ENCODE measurements at regions not wholly inside any gene's neighbourhood (a gene's known extent, or its start where the extent isn't known, plus 50 kb on each side); places are given as distances from the start of the nearest gene placed in this dataset.

- Histone ChIP-seq H3K9me1 (ENCODE audit: control insufficient read depth, extremely low read depth, insufficient read depth, low read length) (no peaks in the 10 kb centered on the region), H2AFZ (ENCODE audit: control insufficient read depth, low read length) (no peak overlapping the region), H3K9ac (ENCODE audit: control insufficient read depth, extremely low read depth, insufficient read depth, low read length) (no peak overlapping the region), H4K20me1 (ENCODE audit: control insufficient read depth, extremely low read depth, insufficient read depth, low read length) (no peaks in the 10 kb centered on the region), H3K27me3 (ENCODE audit: control insufficient read depth, extremely low read depth, insufficient read depth, low read length) (no peaks in the 10 kb centered on the region), H3K27ac (ENCODE audit: control insufficient read depth, insufficient read depth, low read length) (no peak overlapping the region), H3K79me2 (ENCODE audit: control insufficient read depth, insufficient read depth, low read length) (no peaks in the 10 kb centered on the region), H3K36me3 (ENCODE audit: control insufficient read depth in 2 of 2, extremely low read depth in 1 of 2, insufficient read depth in 2 of 2, low read length in 2 of 2) (no peaks in the 10 kb centered on the region), H3K4me3 (ENCODE audit: control insufficient read depth in 2 of 3, extremely low read depth in 1 of 3, insufficient read depth in 2 of 3, low read depth in 1 of 3, low read length in 3 of 3) (no peak overlapping the region), H3K9me3 (ENCODE audit: control insufficient read depth, low read depth, low read length) (no peaks in the 10 kb centered on the region), H3K4me2 (ENCODE audit: control insufficient read depth, extremely low read depth, insufficient read depth, low read depth, low read length) (no peak overlapping the region), H3K4me1 (ENCODE audit: control insufficient read depth, extremely low read depth, insufficient read depth, low read length) (peaks cover 6% of the 10 kb centered on the region)
- DNase-seq (ENCODE audit: low read depth, low spot score) = no peak
- dilution Hi-C loops (cut with MboI; ENCODE audit: extremely low pct_ligation_motif_present, low sequenced_read_pairs) = no loop called here
- no peak for TF ChIP-seq CTCF (optimal IDR thresholded peaks at IDR 0.05 in 1 of 3, IDR thresholded peaks at IDR 0.05 in 1 of 3, conservative IDR thresholded peaks at IDR 0.05 in 1 of 3; ENCODE audit: extremely low read depth in 1 of 3, insufficient read depth in 2 of 3, low read length in 3 of 3)
- TF ChIP-seq EZH2 (IDR thresholded peaks at IDR 0.05; ENCODE audit: low read length) = no peak
- peak; percentile 29 for FAIRE-seq
Measured at GRCh38 chr6:5904532-5904931, 102.2 kb downstream of the NRN1 start.

GRCh38 chr6:5899216-5900045, 107.3 kb downstream of the NRN1 start:
- H3K36me3 ChIP-seq (ENCODE audit: control insufficient read depth in 2 of 2, extremely low read depth in 1 of 2, insufficient read depth in 2 of 2, low read length in 2 of 2) = no peaks in the 10 kb centered on the region
- H3K4me1 ChIP-seq (ENCODE audit: control insufficient read depth, extremely low read depth, insufficient read depth, low read length) = no peaks in the 10 kb centered on the region
- no peaks in the 10 kb centered on the region for H4K20me1 ChIP-seq (ENCODE audit: control insufficient read depth, extremely low read depth, insufficient read depth, low read length)
- H3K9me3 ChIP-seq (ENCODE audit: control insufficient read depth, low read depth, low read length) = no peaks in the 10 kb centered on the region
- no peak overlapping the region for H3K4me3 ChIP-seq (ENCODE audit: control insufficient read depth in 2 of 3, extremely low read depth in 1 of 3, insufficient read depth in 2 of 3, low read depth in 1 of 3, low read length in 3 of 3)
- FAIRE-seq = no peak
- TF ChIP-seq EZH2 (IDR thresholded peaks at IDR 0.05; ENCODE audit: low read length) = no peak
- TF ChIP-seq CTCF (optimal IDR thresholded peaks at IDR 0.05 in 1 of 3, IDR thresholded peaks at IDR 0.05 in 1 of 3, conservative IDR thresholded peaks at IDR 0.05 in 1 of 3; ENCODE audit: extremely low read depth in 1 of 3, insufficient read depth in 2 of 3, low read length in 3 of 3) = no peak
- H3K27me3 ChIP-seq (ENCODE audit: control insufficient read depth, extremely low read depth, insufficient read depth, low read length) = no peaks in the 10 kb centered on the region
- no peak overlapping the region for H3K27ac ChIP-seq (ENCODE audit: control insufficient read depth, insufficient read depth, low read length)
- H3K4me2 ChIP-seq (ENCODE audit: control insufficient read depth, extremely low read depth, insufficient read depth, low read depth, low read length) = no peak overlapping the region
- H3K9me1 ChIP-seq (ENCODE audit: control insufficient read depth, extremely low read depth, insufficient read depth, low read length) = no peaks in the 10 kb centered on the region
- no peak overlapping the region for H3K9ac ChIP-seq (ENCODE audit: control insufficient read depth, extremely low read depth, insufficient read depth, low read length)
- H2AFZ ChIP-seq (ENCODE audit: control insufficient read depth, low read length) = no peak overlapping the region
- DNase-seq (ENCODE audit: low read depth, low spot score) = no peak
- dilution Hi-C loops (cut with MboI; ENCODE audit: extremely low pct_ligation_motif_present, low sequenced_read_pairs) = no loop called here
- no peaks in the 10 kb centered on the region for H3K79me2 ChIP-seq (ENCODE audit: control insufficient read depth, insufficient read depth, low read length)

Data from keratinocyte (primary cell).